ENCODE measurements at regions not wholly inside any gene's neighbourhood (a gene's known extent, or its start where the extent isn't known, plus 50 kb on each side); places are given as distances from the start of the nearest gene placed in this dataset.

DNA sequence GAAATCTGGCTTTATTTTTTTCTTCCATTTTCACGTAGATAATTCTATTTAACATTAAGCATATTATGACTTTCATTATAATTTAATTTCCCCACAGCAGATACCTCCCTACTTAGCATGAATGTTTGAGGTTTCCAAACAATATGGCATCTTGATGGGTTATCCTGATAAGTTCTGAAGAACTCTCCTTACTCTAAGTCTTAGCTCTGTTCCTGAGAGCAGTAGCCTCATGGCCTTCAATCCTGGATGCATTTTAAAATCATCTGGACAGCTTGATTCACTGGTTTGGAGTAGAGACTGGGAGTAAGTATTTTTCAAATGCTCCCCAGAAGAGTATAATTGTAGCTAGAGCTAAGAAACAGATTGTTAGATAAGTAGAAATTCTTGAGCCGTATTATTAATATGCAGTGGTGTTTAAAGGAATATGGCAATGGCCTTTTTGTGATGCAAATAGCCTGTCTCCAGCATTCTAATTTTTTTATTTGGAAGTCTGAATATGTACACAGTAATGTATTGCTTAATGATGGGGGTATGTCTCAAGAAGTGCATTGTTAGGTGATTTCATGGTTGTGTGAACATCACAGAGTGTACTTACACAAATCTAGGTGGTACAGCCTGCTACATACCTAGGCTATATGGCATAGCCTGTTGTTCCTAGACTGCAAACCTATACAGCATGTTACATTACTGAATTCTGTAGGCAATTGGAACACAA, 110.5 kb upstream of the EEF1E1 start:
- DNase-seq, result no peak

DNA sequence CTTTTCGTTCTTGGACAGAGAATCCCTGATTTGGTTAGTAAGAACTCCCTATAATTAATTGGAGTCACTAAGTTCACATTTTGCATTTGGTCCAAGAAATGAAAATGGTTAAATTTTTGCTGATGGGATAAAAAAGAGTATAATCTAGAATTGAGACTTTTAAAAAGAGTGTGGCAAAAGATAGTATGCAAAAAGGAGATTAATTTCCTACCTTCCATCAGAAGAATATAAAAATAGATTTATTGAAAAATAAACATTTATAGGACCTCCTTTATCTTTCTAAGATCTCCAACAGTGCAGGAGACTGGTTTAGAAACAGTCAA, 105.5 kb upstream of the EEF1E1 start:
- DNase-seq, result no peak

DNA sequence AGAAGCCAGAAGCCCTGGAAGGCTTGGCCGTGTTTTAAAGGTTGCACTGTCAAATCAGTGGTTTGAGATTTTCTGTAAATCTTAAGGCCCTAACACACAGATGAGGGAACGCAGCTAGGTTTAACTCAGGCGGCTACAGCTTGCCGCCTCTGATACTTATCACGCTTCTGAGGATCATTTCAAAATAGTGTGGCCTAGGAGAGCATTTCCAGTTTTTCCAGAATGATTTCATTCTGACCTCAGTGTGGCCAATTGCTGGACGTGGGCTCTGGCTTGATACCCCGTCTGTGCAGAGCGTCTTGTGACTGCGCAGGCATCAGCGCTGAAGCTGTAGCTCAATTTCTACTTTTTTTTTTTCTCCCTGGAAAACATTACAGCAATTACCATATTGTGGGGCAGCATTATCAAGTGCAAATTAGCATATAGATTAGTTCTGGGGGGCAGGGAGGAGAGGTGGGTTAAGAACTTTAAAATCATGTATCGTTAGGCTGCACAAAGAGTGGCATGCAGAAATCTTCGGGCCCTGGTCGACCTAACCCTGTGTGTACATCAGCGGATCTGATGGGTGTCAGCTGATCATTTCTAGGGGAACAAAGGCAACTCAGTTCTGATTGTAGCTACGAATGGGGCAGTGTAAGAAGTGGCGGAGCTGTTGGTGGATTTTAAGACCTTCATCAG, 105.0 kb upstream of the EEF1E1 start:
- DNase-seq, result no peak

DNA sequence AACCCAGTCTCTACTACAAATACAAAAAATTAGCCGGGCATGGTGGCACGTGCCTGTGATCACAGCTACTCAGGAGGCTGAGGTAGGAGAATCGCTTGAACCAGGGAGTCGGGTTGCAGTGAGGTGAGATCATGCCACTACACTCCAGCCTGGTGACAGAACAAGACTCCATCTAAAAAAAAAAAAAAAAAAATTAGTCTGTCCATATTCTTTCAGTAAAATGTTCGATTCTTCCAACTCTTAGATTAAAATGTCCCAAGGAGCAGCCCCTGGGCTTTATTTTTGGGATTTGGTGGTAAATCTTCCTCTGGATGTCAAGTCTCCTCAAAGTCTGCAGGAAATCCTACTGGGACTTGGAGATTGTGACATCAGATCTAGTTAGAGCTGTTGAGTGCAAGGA, 101.0 kb upstream of the EEF1E1 start:
- no peak for DNase-seq

DNA sequence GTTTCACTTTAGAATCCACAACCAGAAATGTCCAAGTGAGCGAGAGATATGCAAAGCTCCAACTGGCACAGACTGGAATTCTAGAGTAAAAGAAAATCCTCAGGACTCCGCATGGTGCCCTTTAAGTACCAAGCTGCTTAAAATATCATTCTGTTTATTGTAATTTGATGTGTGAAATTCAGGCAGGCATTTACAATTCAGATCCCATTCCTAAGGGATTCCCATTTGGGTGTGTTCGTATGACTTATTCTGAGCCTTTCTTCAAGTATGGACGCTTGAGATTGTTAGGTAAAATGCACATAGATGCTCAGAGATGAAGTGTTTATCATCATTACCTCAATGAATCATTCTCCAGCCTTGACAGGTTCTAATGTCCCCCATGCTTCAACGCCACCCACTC, 99.3 kb upstream of the EEF1E1 start:
- no peak for DNase-seq

DNA sequence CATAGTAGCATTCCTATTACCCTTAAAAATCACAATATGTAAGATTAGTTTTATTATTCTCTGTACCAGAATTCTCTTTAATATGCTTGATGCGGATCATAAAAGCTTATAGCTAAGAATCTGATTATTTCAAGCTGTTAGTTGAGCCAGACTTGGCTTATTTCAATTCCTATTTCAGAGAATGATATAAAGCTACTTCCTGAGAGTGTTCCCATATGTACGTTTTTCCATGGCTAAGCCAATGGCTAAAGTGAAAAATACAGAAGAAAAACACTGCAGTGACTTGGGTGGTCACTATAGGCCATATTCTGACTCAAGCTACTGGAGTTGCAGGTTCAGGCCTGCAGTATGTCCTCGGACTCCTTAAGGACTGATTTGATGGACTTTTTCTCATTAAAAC, 97.9 kb upstream of the EEF1E1 start:
- no peak for DNase-seq

DNA sequence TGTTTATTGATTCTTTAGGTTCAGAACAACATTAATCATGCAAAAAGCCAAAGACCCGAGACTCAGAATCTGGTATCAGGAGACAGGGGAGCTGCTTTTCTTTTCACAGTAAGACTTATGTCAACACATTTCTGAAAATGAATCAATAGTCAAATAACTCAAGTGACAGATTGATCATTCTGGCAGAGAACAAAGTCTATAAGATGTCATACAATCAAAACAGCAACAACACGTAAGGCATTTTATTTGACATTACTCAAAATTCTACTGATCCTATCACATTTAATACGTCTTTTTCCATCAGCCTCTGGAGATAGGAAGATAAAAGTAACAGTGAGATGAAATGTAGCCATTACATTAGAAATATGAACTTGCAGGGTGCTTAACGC, 93.4 kb upstream of the EEF1E1 start:
- DNase-seq, result no peak

DNA sequence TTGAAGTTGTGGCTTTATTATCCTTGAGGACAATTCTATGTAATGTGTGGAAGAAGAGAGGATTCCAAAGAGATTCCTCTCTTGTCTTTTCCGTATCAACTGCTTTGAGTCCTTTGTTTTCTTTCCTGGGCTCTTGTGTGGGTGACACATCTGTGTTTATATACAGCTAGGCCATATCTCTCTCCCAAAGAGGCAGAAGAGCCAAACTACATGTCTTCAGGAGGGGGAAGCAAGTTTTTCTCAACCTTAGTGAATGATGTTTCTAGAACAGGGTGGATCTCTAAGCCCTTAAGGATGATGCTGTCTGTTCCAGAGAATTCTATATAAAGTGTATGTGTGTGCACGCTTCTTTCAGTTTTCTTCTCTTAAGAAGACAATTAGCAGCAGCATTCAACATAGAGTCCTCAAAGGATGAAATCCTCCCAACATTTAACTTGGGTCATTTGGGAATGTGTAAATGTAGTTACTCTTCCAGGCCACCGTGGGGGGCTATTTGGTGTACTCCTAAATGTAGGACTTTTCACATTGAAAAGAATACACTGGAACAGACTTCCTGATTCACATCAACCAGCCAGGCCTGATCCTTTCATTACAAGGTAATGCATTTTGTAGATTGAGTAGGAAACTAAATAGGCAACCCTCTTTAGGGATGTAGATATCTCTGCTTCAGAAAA, 92.8 kb upstream of the EEF1E1 start:
- DNase-seq, result no peak

DNA sequence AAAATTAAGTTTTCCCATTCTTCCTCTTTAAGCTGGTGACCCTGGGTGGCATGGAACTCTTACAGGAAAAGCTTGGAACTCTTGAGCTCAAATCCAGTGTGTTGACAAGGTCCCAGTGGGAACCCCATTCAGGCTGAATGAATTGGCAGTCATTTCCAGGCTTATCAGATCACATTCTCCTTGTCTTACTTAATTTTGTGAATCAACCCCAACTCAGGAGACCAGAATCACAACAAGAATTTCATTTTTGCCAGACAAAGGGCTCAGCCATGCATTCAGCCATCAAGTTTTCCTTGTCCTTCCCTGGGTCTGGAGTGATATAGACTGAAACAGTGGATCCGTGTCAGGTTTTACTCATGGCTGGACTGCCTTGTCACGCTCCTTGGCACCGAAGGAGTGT, 92.1 kb upstream of the EEF1E1 start:
- DNase-seq, result no peak

DNA sequence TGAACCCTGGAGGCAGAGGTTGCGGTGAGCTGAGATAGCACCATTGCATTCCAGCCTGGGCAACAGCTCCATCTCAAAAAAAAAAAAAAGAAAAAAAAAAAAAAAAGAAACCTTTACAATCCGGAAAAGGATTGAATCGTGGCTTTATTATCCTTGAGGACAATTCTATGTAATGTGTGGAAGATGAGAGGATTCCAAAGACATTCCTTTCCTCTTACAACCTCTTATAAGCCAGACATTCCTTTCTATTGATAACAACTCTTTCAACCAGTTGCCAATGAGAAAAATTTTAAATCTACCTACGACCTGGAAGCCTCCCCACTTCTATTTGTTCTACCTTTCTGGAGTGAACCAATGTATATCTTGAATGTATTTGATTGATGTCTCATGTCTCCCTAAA, 91.2 kb upstream of the EEF1E1 start:
- no peak for DNase-seq

DNA sequence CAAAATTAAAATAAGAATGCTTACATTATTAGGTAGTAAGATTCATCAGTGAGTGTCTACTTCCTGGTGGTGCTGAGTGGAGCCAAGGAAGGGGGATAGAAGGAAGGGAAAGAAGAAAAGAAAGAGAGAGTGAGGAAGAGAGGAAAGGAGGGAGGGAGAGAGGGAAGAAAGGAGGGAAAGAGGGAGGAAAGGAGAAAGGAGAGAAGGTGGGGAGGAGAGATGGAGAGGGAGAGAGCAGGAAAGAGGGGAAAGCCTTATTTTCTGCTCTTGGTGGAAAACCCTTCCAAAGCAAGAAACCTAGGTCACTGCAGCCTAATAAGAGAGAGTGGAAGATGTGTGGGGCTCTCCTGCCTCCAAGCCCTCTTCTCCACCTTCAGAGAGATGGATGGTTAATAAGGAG, 90.2 kb upstream of the EEF1E1 start:
- DNase-seq, result no peak

DNA sequence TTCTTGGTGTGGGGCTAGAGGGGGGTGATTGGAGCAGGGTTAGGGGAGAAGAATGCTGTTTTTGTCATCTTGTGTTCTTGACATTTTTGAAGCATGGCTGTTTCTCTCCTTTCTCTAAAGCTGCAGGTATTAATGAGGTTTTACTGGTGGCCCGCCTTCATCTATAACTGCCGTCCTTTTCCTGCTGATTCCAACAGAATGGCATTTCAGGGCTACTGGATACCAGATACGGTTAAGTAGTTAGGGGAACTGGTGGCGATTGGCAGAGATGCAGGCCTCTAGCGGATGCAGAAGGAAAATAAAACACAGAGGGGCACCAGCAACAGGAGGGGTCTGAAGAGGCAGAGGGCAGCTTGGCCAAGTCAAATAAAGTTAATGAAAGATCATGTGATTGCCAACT, 89.7 kb upstream of the EEF1E1 start:
- DNase-seq, result no peak

DNA sequence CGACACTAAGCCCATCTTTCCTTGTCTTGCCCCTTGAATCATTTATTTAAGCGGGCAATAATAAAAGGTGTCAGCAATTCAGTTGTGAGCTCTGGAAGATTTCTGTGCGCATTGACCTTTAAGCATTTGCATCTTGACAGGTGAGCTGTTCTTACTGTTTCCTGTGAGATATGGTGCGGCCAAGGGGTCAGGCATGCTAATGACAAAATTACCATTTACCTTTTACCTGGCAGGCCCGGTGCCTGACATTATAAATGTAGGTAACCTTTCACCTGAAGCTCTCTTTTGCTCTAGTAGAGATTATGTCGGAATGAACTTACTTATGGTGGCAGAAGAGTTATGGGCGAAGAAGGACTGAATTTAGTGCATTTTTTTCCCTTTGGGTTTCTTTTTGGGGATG, 89.3 kb upstream of the EEF1E1 start:
- no peak for DNase-seq

DNA sequence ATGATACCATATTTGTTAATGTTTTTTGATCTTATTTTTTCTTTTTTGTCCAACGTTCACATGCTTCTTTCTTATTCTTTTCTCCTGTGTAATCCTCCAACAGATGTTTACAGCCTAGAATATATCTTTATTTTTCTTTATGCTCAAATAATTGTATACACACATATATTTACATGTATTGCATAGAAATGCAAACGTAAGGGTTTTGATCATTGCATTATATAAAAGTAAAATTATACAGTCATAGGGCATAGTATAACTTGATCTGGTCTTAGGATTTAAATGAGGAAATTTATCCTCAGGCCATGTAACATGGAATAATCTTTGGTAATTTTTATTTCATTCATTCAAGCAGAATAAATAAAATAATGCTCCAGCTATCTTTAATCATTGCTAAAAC, 84.9 kb upstream of the EEF1E1 start:
- no peak for DNase-seq

DNA sequence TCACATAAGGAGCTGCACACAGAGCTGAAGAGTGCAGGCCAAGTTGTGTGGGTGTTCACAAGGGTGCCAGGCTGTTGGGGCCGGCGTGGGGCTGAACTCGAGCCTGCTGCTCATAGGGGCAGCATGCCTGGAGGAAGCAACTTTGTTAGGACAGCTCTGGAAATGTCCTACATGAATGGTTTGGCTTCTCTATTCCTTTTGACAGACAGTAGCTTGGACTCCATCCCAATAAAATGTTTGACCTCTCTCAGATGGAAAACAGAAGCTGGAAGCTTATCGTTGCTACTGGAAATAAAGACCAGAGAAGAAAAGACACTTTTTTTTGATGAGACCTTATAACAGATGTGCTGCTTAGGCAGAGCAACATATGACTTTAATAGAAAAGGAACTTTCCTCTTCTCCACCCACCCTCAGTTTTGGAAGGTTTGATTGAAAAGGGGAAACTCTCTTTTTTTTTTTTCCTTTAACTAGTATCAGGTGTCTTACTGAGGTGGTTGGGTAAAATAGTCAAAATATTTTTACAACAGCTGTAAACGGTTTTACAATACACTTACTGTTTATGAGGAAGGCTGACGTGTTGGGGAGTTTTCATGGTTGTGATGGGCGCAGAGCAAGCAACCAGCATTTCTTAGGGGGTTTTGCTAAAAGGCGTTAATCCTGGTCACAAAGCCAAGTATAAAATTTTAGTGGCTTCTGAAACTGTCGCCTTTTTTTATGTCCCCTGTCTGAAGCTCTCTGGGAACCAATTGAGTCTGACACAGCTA, 80.7 kb upstream of the EEF1E1 start:
- no peak for DNase-seq

DNA sequence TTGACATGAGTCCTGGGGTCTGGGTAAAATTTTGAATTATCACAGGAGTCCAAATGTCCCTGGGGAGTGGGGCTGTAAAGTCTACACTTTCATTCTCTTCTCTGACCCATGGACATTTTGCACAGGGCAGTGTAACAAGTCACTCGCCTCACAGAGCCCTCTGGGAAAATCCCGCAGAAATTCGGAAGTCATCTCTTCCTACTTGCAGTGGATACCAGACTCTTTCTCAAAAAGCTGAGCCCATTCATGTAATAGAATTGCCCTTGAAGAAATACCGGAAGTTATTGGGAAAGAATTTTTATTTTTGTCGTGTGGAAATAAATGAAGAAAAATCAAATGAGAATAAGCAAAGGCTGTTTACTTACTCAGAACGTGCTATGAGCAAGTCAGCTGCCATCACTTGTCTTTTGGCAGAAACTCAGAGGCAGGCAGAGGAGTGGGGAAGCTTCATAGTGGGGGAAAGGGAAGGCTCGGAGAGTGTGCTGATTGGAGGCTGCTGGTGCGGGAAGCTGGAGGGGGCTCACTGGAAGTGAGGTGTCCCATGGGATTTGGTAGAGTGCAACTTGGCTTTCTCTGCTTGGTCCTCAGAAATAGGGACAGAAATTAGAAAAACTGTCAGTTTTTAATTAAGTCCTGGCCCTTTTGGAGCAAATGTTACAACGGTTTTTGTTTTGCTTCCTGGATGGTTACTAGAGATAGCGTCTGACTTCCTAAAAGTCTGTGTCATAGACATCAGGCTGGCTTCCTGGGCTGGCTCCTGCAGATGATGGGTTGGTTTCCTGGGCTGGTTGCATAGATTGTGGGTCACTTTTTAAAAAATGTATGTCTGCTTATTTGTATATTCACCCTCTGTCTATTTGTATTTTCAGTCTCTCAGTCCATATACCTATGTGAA, 79.8 kb upstream of the EEF1E1 start:
- no peak for DNase-seq

DNA sequence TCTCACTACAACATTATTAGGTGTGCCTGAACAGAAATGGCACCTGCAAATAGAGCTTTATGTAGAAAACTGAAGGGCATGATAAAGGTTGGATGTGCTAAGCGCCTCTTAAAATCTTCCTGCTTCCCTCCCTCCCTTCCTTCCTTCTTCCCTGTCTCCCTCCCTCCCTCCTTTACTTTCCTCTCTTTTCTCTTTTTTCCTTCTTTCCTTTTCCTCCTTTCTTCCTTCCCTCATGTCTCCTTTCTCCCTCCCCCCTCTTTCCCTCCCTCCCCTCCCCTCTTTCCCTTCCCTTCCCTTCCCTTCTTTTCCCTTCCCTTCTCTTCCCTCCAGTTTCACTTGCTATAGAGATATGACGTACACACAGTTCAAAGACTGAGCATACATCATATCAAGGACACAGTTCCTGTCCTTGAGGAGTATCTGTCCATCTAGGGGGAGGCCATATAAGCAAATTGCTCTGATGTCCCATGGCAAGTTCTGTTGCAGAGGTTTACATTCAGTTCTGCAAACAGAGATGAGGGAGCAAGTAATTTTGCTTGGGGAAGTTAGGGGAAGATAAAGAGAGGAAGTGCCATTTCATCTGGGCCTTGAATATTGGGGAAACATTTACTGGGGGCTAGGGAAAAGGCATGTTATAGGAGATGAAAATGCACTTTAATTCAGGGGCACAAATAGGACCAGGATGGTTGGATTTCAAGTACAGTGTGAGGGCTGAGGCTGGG, 79.0 kb upstream of the EEF1E1 start:
- no peak for DNase-seq

DNA sequence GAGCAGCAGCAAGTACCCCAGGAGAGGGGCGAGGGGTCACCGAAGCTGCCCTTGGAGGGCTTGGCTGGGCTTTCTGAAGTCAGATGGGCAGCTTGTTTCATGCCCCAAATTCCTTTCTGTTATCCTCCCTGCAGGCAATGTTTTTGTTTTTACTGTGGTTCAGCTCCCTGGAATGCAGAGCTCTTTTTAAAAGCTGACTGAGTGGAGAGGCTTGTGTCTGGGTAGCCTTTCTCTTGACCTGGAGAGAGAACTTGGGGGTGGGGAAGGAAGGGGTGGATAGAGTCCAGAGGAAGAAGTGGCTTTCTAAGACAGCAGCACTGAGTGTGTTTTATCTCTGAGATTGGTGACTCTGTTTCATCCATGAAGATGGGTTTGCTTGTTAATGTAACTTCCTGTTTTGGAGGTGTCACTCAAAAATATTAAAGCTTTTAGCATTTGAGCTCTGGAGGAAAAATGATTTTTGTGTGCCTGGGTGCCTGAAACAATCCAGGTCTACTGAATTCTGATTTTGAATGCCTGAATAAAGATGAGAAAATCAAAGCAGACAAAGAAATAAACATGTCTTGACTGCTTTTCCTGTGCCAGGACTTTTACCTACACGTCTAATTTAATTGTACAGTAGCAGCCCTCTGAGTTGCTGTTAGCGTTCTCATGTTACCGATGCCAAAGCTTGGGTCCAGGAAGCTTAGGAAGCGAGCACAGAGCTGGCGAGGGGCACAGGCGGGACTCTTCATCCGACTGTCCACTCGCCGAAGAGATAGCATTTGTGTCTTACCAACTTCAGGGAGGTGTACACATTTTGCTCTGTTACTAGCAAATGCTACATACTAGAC, 78.2 kb upstream of the EEF1E1 start:
- DNase-seq, result no peak

DNA sequence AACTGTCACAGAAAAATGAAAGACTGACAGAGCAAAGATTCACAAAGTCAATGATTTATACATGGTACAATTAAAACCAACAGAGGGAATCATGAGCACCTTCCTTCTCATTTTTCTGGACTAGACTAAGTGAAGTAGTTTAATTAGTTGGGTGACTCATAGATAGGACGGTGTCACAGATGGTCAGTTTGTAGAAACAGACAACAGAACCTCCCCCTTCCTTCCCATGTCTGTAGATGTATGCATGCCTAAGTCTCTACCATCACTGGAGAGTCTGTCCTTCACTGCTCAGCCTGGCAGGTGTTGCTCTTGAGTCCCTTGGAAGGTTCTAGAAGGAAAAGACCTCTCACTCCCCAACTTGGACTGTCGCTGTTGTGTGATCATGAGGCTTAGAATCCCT, 75.4 kb upstream of the EEF1E1 start:
- DNase-seq, result no peak

DNA sequence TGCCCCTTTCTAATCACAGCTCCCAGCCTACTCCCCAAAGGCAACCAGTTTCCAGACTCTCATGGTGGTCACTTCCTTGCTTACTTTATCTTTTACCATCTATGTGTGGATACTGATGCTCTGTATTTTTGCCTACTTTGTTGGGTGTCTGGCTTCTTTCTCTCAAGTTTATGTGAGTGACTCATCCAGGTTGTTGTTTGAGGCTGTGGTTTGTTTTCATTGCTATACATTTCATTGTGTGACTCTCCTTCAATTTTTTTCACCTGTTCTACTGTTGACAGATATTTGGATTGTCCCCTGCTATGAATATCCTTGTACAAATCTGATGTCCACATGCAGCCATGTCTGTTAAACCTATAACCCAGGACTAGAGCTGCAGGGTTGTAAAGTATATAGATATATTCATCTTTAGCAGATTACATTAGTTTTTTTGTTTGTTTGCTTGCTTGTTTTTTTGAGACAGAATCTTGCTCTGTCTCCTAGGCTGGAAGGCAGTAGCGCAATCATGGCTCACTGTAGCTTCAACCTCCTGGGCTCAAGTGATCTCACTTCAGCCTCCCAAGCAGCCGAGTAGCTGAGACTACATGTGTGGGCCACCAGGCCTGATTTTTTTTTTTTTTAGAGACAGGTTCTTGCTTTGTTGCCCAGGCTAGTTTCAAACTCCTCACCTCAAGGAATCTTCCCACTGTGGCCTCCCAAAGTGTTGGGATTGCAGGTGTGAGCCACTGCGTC, 72.9 kb upstream of the EEF1E1 start:
- no peak for DNase-seq

All from activated gamma-delta T cell treated with Interleukin-2 at 50 U/mL for 16 hours (primary cell).